Endothelial cell of umbilical vein (primary cell): ENCODE measurements at regions not wholly inside any gene's neighbourhood (a gene's known extent, or its start where the extent isn't known, plus 50 kb on each side); places are given as distances from the start of the nearest gene placed in this dataset.

Source experiments
- BruUV-seq: library from RNA; stranded (reverse); fragments of 400-500 nt; replicated peaks from 2 replicates; lab custom pipeline; 2021; lab: Mats Ljungman, UMichigan
- CTCF ChIA-PET: fragments of 300-600, 350-600 bp; sonication (Branson Sonifier 250); formaldehyde crosslinking; loops from one replicate; lab custom pipeline; 2021; ENCODE audit warnings: antibody characterized with exemption, inconsistent platforms; lab: Charles Lee
- POLR2A ChIA-PET: fragments of 300-600, 350-600 bp; sonication (Branson Sonifier 250); formaldehyde crosslinking; loops from one replicate; lab custom pipeline; 2021; ENCODE audit warnings: antibody characterized with exemption, inconsistent platforms; lab: Charles Lee
- DNase-seq: peaks from one replicate; pipeline ENCODE4 v3.0.0-alpha.2; 2011; ENCODE audit warnings: low read depth, low spot score
- FAIRE-seq: peaks from 2 replicates; lab custom pipeline; 2011; peaks lifted over from hg19 to GRCh38; lab: Jason Lieb, UNC
- H2AFZ ChIP-seq: 2 replicates; pipeline ENCODE4 v1.6.0; 2012; ENCODE audit warnings: low read depth, low read length, control low read depth, inconsistent platforms
- H3K27ac ChIP-seq: 2 replicates; pipeline ENCODE4 v1.5.1; 2011; ENCODE audit warnings: low read depth, mild to moderate bottlenecking, control low read depth, low read length, moderate library complexity; ENCODE audit not compliant: insufficient read depth
- H3K27me3 ChIP-seq, 2 experiments: 2 replicates each; pipeline versions ENCODE4 v1.6.0 to v1.6.1; 2011; ENCODE audit warnings: low read length in 2 of 2, mixed read lengths in 1 of 2; ENCODE audit not compliant: control insufficient read depth in 2 of 2, insufficient read depth in 2 of 2
- H3K36me3 ChIP-seq, 2 experiments: 2 replicates in 1 of 2; 3 replicates in 1 of 2; pipeline ENCODE4 v1.5.1; 2011; ENCODE audit warnings: low read length in 2 of 2, mild to moderate bottlenecking in 1 of 2, moderate library complexity in 1 of 2; ENCODE audit not compliant: control insufficient read depth in 2 of 2, insufficient read depth in 2 of 2; ENCODE audit errors: extremely low read depth in 1 of 2
- H3K4me1 ChIP-seq: 3 replicates; pipeline ENCODE4 v1.5.1; 2011; ENCODE audit warnings: mild to moderate bottlenecking, low read length; ENCODE audit not compliant: control insufficient read depth, insufficient read depth; ENCODE audit errors: extremely low read depth
- H3K4me2 ChIP-seq: 2 replicates; pipeline ENCODE4 v1.6.1; 2011; ENCODE audit warnings: low read length, control low read depth, mixed read lengths; ENCODE audit not compliant: insufficient read depth
- H3K4me3 ChIP-seq, 3 experiments: fragments of 200-600 bp in 1 of 3; sonication (generic), shearing (Covaris generic) in 1 of 3; replicated peaks in 1 of 3; 2 replicates each; pipeline ENCODE4 v1.5.1; 2011 to 2016; ENCODE audit warnings: control low read depth in 3 of 3, low read length in 3 of 3, mild to moderate bottlenecking in 2 of 3, inconsistent platforms in 1 of 3, low read depth in 1 of 3, moderate library complexity in 1 of 3; ENCODE audit not compliant: insufficient read depth in 1 of 3
- H3K79me2 ChIP-seq: 2 replicates; pipeline ENCODE4 v1.6.0; 2012; ENCODE audit warnings: low read length, inconsistent platforms; ENCODE audit not compliant: control insufficient read depth, insufficient read depth
- H3K9ac ChIP-seq: replicated peaks from 2 replicates; pipeline ENCODE3; 2011; ENCODE audit warnings: low read length, control low read depth; ENCODE audit not compliant: insufficient read depth; ENCODE audit errors: extremely low read depth
- H3K9me1 ChIP-seq: replicated peaks from 3 replicates; pipeline ENCODE4 v1.6.0; 2011; ENCODE audit warnings: mild to moderate bottlenecking, low read length; ENCODE audit not compliant: control insufficient read depth, insufficient read depth; ENCODE audit errors: extremely low read depth
- H3K9me3 ChIP-seq: replicated peaks from 2 replicates; pipeline ENCODE4 v1.5.1; 2012; ENCODE audit warnings: low read length, inconsistent platforms; ENCODE audit not compliant: control insufficient read depth, insufficient read depth
- H4K20me1 ChIP-seq: replicated peaks from 2 replicates; pipeline ENCODE3; 2011; ENCODE audit warnings: mild to moderate bottlenecking, low read length; ENCODE audit not compliant: control insufficient read depth, insufficient read depth; ENCODE audit errors: extremely low read depth
- CTCF ChIP-seq, 2 donors: IDR thresholded peaks; 1 replicate in 1 of 2; 2 replicates in 1 of 2; pipeline ENCODE4 v1.5.1; 2011; ENCODE audit warnings: low read length in 2 of 2, mild to moderate bottlenecking in 2 of 2, moderate library complexity in 2 of 2, control low read depth in 1 of 2, inconsistent platforms in 1 of 2, low read depth in 1 of 2; ENCODE audit not compliant: insufficient read depth in 1 of 2; ENCODE audit errors: extremely low read depth in 1 of 2
- EZH2 ChIP-seq: IDR thresholded peaks from 2 replicates; pipeline ENCODE4 v1.6.1; 2012; ENCODE audit warnings: borderline replicate concordance, low read depth, mild to moderate bottlenecking, moderate library complexity, low read length, inconsistent platforms; ENCODE audit not compliant: severe bottlenecking
- FOS ChIP-seq: IDR thresholded peaks from 2 replicates; pipeline ENCODE4 v1.6.1; 2011; ENCODE audit warnings: mild to moderate bottlenecking, low read length, moderate library complexity, borderline replicate concordance; ENCODE audit not compliant: insufficient read depth
- GATA2 ChIP-seq: IDR thresholded peaks from 2 replicates; pipeline ENCODE4 v1.7.0; 2011; ENCODE audit warnings: low read depth, mild to moderate bottlenecking, moderate library complexity, mixed read lengths, low read length; ENCODE audit not compliant: insufficient read length, insufficient read depth
- JUN ChIP-seq: IDR thresholded peaks from 2 replicates; pipeline ENCODE4 v1.6.1; 2011; ENCODE audit warnings: borderline replicate concordance, low read depth; ENCODE audit not compliant: insufficient read length, insufficient read depth
- MAX ChIP-seq: IDR thresholded peaks from 2 replicates; pipeline ENCODE4 v1.6.1; 2011; ENCODE audit not compliant: insufficient read depth, insufficient read length
- MYC ChIP-seq: IDR thresholded peaks from one replicate; pipeline ENCODE4 v1.6.1; 2011; ENCODE audit warnings: mild to moderate bottlenecking, low read depth, low read length
- POLR2A ChIP-seq: IDR thresholded peaks from 2 replicates; pipeline ENCODE4 v1.6.1; 2012; ENCODE audit warnings: low read depth, mild to moderate bottlenecking, control low read depth, low read length
- POLR2AphosphoS5 ChIP-seq: IDR thresholded peaks from 2 replicates; pipeline ENCODE4 v1.6.1; 2012; ENCODE audit warnings: low read depth, mild to moderate bottlenecking, control low read depth, low read length, moderate library complexity; ENCODE audit not compliant: insufficient read depth
- dilution Hi-C: fragments of 300-500 bp; cut with MboI; formaldehyde crosslinking; loops from one replicate; pipeline ENCODE4 v1.15.0; 2019; ENCODE audit warnings: low sequenced_read_pairs; ENCODE audit not compliant: extremely low pct_ligation_motif_present
- intact Hi-C: fragments of 100-400 bp; cut with micrococcal nuclease; formaldehyde crosslinking; loops from one replicate; pipeline ENCODE4 v1.10.0; 2022

GRCh38 chr1:187744665-187745064, 915.9 kb downstream of the PLA2G4A start:
- no peaks in the 10 kb centered on the region for H3K36me3 ChIP-seq
- H4K20me1 ChIP-seq: no peaks in the 10 kb centered on the region
- no peak overlapping the region for H3K4me3 ChIP-seq
- H3K27ac ChIP-seq: no peak overlapping the region
- dilution Hi-C loops: no loop called here
- intact Hi-C loops: no loop called here
- BruUV-seq: no TSS peak
- no peak overlapping the region for H2AFZ ChIP-seq
- H3K9ac ChIP-seq: no peak overlapping the region
- H3K9me1 ChIP-seq: no peaks in the 10 kb centered on the region
- H3K27me3 ChIP-seq: no peaks in the 10 kb centered on the region
- CTCF ChIA-PET: no interaction called here
- DNase-seq (no peak), FAIRE-seq (no peak)
- POLR2A ChIA-PET: no interaction called here
- no peaks in the 10 kb centered on the region for H3K79me2 ChIP-seq
- H3K4me1 ChIP-seq: no peaks in the 10 kb centered on the region
- no peak for TF ChIP-seq MAX
- TF ChIP-seq JUN: no peak
- no peak for TF ChIP-seq EZH2
- TF ChIP-seq FOS: no peak
- no peak for TF ChIP-seq CTCF (IDR thresholded peaks at IDR 0.05; ENCODE audit: extremely low read depth in 1 of 2, insufficient read depth in 1 of 2, low read depth in 1 of 2, low read length in 2 of 2)
- no peak for TF ChIP-seq MYC
- no peak for TF ChIP-seq POLR2A
- no peak for TF ChIP-seq GATA2
- TF ChIP-seq POLR2AphosphoS5: no peak
- H3K9me3 ChIP-seq: no peaks in the 10 kb centered on the region
- H3K4me2 ChIP-seq: no peak overlapping the region
